ENCODE measurements at regions not wholly inside any gene's neighbourhood (a gene's known extent, or its start where the extent isn't known, plus 50 kb on each side); places are given as distances from the start of the nearest gene placed in this dataset.

GRCh38 chr16:16996827-16997226 lies 473.9 kb downstream of the XYLT1 start:
- TF ChIP-seq CTCF (IDR thresholded peaks at IDR 0.05) (no peak), ZFX (IDR thresholded peaks at IDR 0.05; ENCODE audit: borderline replicate concordance) (no peak)
